Germinal center (tissue), 1 donor: ENCODE measurements at regions not wholly inside any gene's neighbourhood (a gene's known extent, or its start where the extent isn't known, plus 50 kb on each side); places are given as distances from the start of the nearest gene placed in this dataset.
"Not testable (repeated sequence)": the region's sequence is repeated elsewhere in the genome, so short reads cannot be mapped to it uniquely, and the experiment has no call there.

Experiments
- DNase-seq: peaks from one replicate; pipeline ENCODE4 v3.0.0; 2012; ENCODE audit warnings: mixed read lengths, low spot score

GRCh38 chr3:145915787-145916186, 245.2 kb downstream of the PLOD2 start:
- no peak for DNase-seq

GRCh38 chr3:145927736-145928135, 233.2 kb downstream of the PLOD2 start:
- not testable (repeated sequence) for DNase-seq

- DNase-seq: no peak
These were observed 224.0 kb downstream of the PLOD2 start for GRCh38 chr3:145936971-145937370.

GRCh38 chr3:145939431-145939830, 221.6 kb downstream of the PLOD2 start:
- no peak for DNase-seq

GRCh38 chr3:145942052-145942451, 218.9 kb downstream of the PLOD2 start:
- DNase-seq: no peak

- DNase-seq: no peak
These were observed 217.0 kb downstream of the PLOD2 start for GRCh38 chr3:145943952-145944351.

GRCh38 chr3:145951441-145951840, 209.5 kb downstream of the PLOD2 start:
- no peak for DNase-seq

GRCh38 chr3:145952536-145952935, 208.4 kb downstream of the PLOD2 start:
- no peak for DNase-seq

GRCh38 chr3:145953316-145953715, 207.7 kb downstream of the PLOD2 start:
- DNase-seq: no peak

GRCh38 chr3:145959457-145960088, 201.4 kb downstream of the PLOD2 start:
- DNase-seq: no peak

GRCh38 chr3:145963111-145963510, 197.9 kb downstream of the PLOD2 start:
- DNase-seq: no peak

- no peak for DNase-seq
These were observed 193.9 kb downstream of the PLOD2 start for GRCh38 chr3:145967043-145967442.

GRCh38 chr3:145971186-145971585, 189.8 kb downstream of the PLOD2 start:
- DNase-seq: no peak

GRCh38 chr3:145972851-145973250, 188.1 kb downstream of the PLOD2 start:
- no peak for DNase-seq

- no peak for DNase-seq
These were observed 179.9 kb downstream of the PLOD2 start for GRCh38 chr3:145981056-145981455.

GRCh38 chr3:145983101-145983500, 177.9 kb downstream of the PLOD2 start:
- DNase-seq: no peak
